ENCODE measurements at regions not wholly inside any gene's neighbourhood (a gene's known extent, or its start where the extent isn't known, plus 50 kb on each side); places are given as distances from the start of the nearest gene placed in this dataset.
"Not testable (repeated sequence)": the region's sequence is repeated elsewhere in the genome, so short reads cannot be mapped to it uniquely, and the experiment has no call there.

DNA sequence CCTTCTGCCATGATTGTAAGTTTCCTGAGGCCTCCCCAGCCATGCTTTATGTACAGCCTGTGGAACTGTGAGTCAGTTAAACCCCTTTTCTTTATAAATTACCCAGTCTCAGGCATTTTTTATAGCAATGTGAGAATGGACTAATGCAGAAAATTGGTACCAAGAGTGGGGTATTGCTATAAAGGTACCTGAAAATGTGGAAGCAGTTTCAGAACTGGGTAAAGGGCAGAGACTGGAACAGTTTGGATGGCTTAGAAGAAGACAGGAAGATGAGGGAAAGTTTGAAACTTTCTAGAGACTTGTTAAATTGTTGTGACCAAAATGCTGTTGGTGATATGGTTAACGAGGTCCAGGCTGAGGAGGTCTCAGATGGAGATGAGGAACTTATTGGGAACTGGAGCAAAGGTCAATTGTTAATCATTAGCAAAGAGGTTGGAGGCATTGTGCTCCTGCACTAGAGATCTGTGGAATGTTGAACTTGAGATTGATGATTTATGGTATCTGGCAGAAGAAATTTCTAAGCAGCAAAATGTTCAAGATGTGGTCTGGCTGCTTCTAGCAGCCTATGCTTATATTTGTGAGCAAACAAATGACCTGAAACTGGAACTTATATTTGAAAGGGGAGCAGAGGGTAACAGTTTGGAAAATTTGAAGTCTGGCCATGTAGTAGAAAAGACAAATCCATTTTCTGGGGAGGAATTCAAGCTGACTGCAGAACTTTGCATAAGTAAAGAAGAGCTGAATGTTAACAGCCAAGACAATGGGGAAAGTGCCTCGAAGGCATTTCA, 79.0 kb upstream of the GMDS start:
- intact Hi-C loops (cut with micrococcal nuclease) = no loop called here
- H3K9me3 ChIP-seq (ENCODE audit: control insufficient read depth in 2 of 3, low read length in 3 of 3) = peaks cover 0 to 31% (median 0%) of the 10 kb centered on the region in 3 experiments
- ChIA-PET CTCF (no interaction called here), POLR2A (no interaction called here)
- Mint-ChIP-seq H3K4me3 (no peak overlapping the region), H3K27ac (no peak overlapping the region), H3K4me1 (no peaks in the 10 kb centered on the region), H3K36me3 (peaks cover 20 to 89% (median 79%) of the 10 kb centered on the region in 5 donors), H3K9me3 (peaks cover 18 to 97% (median 60%) of the 10 kb centered on the region in 11 donors), H3K27me3 (no peaks in the 10 kb centered on the region)
- no peak for ATAC-seq
- H3K27ac ChIP-seq (ENCODE audit: low read depth, low read length) = no peak overlapping the region
- H3K27me3 ChIP-seq (ENCODE audit: control insufficient read depth in 2 of 2, insufficient read depth in 2 of 2, low read length in 2 of 2) = no peaks in the 10 kb centered on the region
- H3K36me3 ChIP-seq (ENCODE audit: control insufficient read depth in 2 of 3, insufficient read depth in 3 of 3, low read length in 3 of 3) = no peaks in the 10 kb centered on the region
- H3K4me1 ChIP-seq (ENCODE audit: control insufficient read depth in 2 of 2, insufficient read depth in 2 of 2, low read length in 2 of 2) = no peaks in the 10 kb centered on the region
- no peak for DNase-seq
- no peak overlapping the region for H3K4me3 ChIP-seq (ENCODE audit: low read length)

DNA sequence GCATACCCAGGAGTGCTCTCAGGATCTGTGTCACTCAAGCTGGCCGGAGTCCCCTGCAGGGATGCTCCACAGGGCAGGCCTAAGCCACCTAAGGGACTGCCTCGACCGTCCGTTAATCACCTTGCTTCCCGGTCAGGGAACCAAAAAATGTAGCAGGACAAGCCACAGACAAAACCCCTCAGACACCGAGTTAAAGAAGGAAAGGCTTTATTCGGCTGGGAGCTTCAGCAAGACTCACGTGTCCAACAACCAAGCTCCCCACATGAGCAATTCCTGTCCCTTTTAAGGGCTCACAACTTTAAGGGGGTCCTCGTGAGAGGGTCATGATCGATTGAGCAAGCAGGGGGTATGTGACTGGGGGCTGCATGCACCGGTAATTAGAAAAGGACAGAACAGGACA, 72.1 kb upstream of the GMDS start:
- H3K27me3 Mint-ChIP-seq; H3K4me3 Mint-ChIP-seq; H3K4me3 ChIP-seq (ENCODE audit: low read length); CTCF ChIA-PET; H3K27me3 ChIP-seq (ENCODE audit: control insufficient read depth in 2 of 2, insufficient read depth in 2 of 2, low read length in 2 of 2); intact Hi-C loops (cut with micrococcal nuclease); POLR2A ChIA-PET; H3K36me3 ChIP-seq (ENCODE audit: control insufficient read depth in 2 of 3, insufficient read depth in 3 of 3, low read length in 3 of 3); H3K27ac ChIP-seq (ENCODE audit: low read depth, low read length); DNase-seq; ATAC-seq; H3K27ac Mint-ChIP-seq; H3K4me1 Mint-ChIP-seq; H3K4me1 ChIP-seq (ENCODE audit: control insufficient read depth in 2 of 2, insufficient read depth in 2 of 2, low read length in 2 of 2): not testable (repeated sequence)
- H3K36me3 Mint-ChIP-seq = peaks cover 6 to 80% (median 71%) of the 10 kb centered on the region in 5 donors
- H3K9me3 ChIP-seq (ENCODE audit: control insufficient read depth in 2 of 3, low read length in 3 of 3) = peaks cover 0 to 13% (median 0%) of the 10 kb centered on the region in 3 experiments
- peaks cover 10 to 89% (median 37%) of the 10 kb centered on the region in 11 donors for H3K9me3 Mint-ChIP-seq

DNA sequence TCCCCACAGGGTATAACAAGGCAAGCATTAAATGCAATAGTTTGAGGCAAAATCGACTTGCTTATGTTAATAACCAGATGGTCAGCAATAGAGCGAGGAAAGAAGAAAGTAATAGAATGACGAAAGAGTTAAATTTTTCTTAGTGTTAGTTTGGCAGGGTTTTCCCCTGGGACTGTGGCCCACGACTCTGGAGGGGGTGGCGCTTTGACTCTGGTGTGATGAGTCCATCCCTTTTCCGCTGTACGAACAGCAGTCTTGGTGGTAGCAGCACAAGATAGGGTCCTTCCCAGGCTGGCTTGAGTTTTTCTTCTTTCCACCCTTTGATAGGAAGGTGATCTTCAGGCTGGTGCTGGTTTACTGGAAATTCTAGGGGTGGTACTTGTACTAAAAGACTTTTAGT, 69.2 kb upstream of the GMDS start:
- DNase-seq (no peak), ATAC-seq (no peak)
- peaks cover 0 to 6% (median 0%) of the 10 kb centered on the region in 3 experiments for H3K9me3 ChIP-seq (ENCODE audit: control insufficient read depth in 2 of 3, low read length in 3 of 3)
- CTCF ChIA-PET = no interaction called here
- Mint-ChIP-seq H3K27ac (no peak overlapping the region), H3K9me3 (peaks cover 7 to 88% (median 22%) of the 10 kb centered on the region in 11 donors), H3K4me3 (no peak overlapping the region), H3K27me3 (no peaks in the 10 kb centered on the region), H3K36me3 (peaks cover 4 to 70% (median 64%) of the 10 kb centered on the region in 5 donors), H3K4me1 (peaks cover 0 to 4% (median 0%) of the 10 kb centered on the region in 7 donors)
- POLR2A ChIA-PET = no interaction called here
- H3K4me1 ChIP-seq (ENCODE audit: control insufficient read depth in 2 of 2, insufficient read depth in 2 of 2, low read length in 2 of 2) = no peaks in the 10 kb centered on the region
- no peaks in the 10 kb centered on the region for H3K36me3 ChIP-seq (ENCODE audit: control insufficient read depth in 2 of 3, insufficient read depth in 3 of 3, low read length in 3 of 3)
- intact Hi-C loops (cut with micrococcal nuclease) = no loop called here
- H3K27me3 ChIP-seq (ENCODE audit: control insufficient read depth in 2 of 2, insufficient read depth in 2 of 2, low read length in 2 of 2) = no peaks in the 10 kb centered on the region
- no peak overlapping the region for H3K27ac ChIP-seq (ENCODE audit: low read depth, low read length)
- H3K4me3 ChIP-seq (ENCODE audit: low read length) = no peak overlapping the region

DNA sequence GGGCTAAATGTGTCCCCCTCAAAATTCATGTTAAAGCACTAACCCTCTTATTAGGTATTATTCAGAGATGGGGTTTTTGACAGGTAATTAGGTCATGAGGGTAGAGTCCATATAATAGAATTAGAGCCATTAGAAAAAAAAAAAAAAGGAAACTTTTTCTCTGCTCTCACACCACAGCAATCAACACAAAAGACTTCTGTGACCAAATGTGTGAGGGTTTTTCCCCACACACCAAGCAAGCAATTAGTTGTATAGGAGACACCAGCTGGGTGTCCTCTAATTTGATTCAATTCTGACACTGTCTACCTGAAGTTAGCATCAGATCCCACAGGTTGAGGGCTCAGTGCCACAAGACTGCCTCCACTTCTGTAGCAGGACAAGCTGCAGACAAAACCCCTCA, 64.6 kb upstream of the GMDS start:
- POLR2A ChIA-PET = no interaction called here
- no peaks in the 10 kb centered on the region for H3K27me3 ChIP-seq (ENCODE audit: control insufficient read depth in 2 of 2, insufficient read depth in 2 of 2, low read length in 2 of 2)
- no peak overlapping the region for H3K27ac ChIP-seq (ENCODE audit: low read depth, low read length)
- intact Hi-C loops (cut with micrococcal nuclease) = no loop called here
- no peak overlapping the region for H3K4me3 Mint-ChIP-seq
- H3K4me1 Mint-ChIP-seq = peaks cover 0 to 2% (median 0%) of the 10 kb centered on the region in 7 donors
- H3K36me3 Mint-ChIP-seq = peaks cover 2 to 55% (median 39%) of the 10 kb centered on the region in 5 donors
- no peaks in the 10 kb centered on the region for H3K9me3 ChIP-seq (ENCODE audit: control insufficient read depth in 2 of 3, low read length in 3 of 3)
- peaks cover 0 to 76% (median 18%) of the 10 kb centered on the region in 11 donors for H3K9me3 Mint-ChIP-seq
- H3K27ac Mint-ChIP-seq = no peak overlapping the region
- H3K4me3 ChIP-seq (ENCODE audit: low read length) = no peak overlapping the region
- ATAC-seq (no peak), DNase-seq (no peak)
- H3K4me1 ChIP-seq (ENCODE audit: control insufficient read depth in 2 of 2, insufficient read depth in 2 of 2, low read length in 2 of 2) = no peaks in the 10 kb centered on the region
- H3K27me3 Mint-ChIP-seq = no peaks in the 10 kb centered on the region
- CTCF ChIA-PET = no interaction called here
- no peaks in the 10 kb centered on the region for H3K36me3 ChIP-seq (ENCODE audit: control insufficient read depth in 2 of 3, insufficient read depth in 3 of 3, low read length in 3 of 3)

DNA sequence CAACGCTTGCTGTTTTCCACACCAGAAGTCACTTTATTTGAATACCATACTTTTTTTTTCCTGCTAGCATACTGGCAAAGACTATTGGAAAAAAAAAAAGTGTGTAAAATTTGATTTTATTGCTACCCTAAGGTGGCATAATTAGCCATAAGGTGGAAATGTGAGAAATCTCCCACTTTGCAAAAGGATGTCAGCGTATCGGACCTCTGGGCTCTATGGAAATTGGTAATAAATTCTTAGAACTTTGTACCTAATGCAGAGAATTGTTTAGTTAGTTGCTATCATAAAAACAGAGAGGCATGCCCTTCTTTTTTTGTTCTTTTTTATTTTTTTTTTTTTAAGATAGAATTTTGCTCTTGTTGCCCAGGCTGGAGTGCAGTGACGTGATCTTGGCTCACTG, 63.7 kb upstream of the GMDS start:
- Mint-ChIP-seq H3K27me3 (no peaks in the 10 kb centered on the region), H3K4me3 (no peak overlapping the region), H3K9me3 (peaks cover 0 to 77% (median 18%) of the 10 kb centered on the region in 11 donors), H3K27ac (no peak overlapping the region), H3K36me3 (peaks cover 2 to 51% (median 34%) of the 10 kb centered on the region in 5 donors), H3K4me1 (peaks cover 0 to 2% (median 0%) of the 10 kb centered on the region in 7 donors)
- no peak for DNase-seq
- Histone ChIP-seq H3K9me3 (ENCODE audit: control insufficient read depth in 2 of 3, low read length in 3 of 3) (no peaks in the 10 kb centered on the region), H3K36me3 (ENCODE audit: control insufficient read depth in 2 of 3, insufficient read depth in 3 of 3, low read length in 3 of 3) (no peaks in the 10 kb centered on the region), H3K4me1 (ENCODE audit: control insufficient read depth in 2 of 2, insufficient read depth in 2 of 2, low read length in 2 of 2) (no peaks in the 10 kb centered on the region), H3K27ac (ENCODE audit: low read depth, low read length) (no peak overlapping the region), H3K27me3 (ENCODE audit: control insufficient read depth in 2 of 2, insufficient read depth in 2 of 2, low read length in 2 of 2) (no peaks in the 10 kb centered on the region), H3K4me3 (ENCODE audit: low read length) (no peak overlapping the region)
- ChIA-PET POLR2A (no interaction called here), CTCF (no interaction called here)
- ATAC-seq = no peak
- intact Hi-C loops (cut with micrococcal nuclease) = no loop called here

DNA sequence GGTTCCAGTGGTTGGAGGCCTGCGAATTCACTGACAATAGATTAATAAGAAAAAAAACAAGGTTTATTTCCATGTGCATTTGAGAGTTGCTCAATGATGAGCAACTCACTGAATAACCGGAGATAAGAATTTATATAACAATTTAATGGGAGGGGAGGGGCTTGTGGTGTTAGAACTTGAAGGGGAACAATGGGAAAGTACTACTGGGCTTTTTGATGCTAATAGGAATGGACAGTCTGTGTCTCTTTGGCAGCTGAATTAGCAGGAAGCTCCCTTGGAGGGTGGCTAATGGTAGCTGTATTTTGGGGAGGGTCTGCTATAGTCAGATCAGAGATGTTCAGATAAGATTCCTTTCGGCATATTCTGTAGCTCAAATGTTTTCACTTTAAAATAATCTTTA, 62.4 kb upstream of the GMDS start:
- intact Hi-C loops (cut with micrococcal nuclease) = no loop called here
- ATAC-seq (no peak), DNase-seq (no peak)
- Histone ChIP-seq H3K4me3 (ENCODE audit: low read length) (no peak overlapping the region), H3K9me3 (ENCODE audit: control insufficient read depth in 2 of 3, low read length in 3 of 3) (no peaks in the 10 kb centered on the region), H3K27me3 (ENCODE audit: control insufficient read depth in 2 of 2, insufficient read depth in 2 of 2, low read length in 2 of 2) (no peaks in the 10 kb centered on the region), H3K4me1 (ENCODE audit: control insufficient read depth in 2 of 2, insufficient read depth in 2 of 2, low read length in 2 of 2) (no peaks in the 10 kb centered on the region), H3K27ac (ENCODE audit: low read depth, low read length) (no peak overlapping the region), H3K36me3 (ENCODE audit: control insufficient read depth in 2 of 3, insufficient read depth in 3 of 3, low read length in 3 of 3) (no peaks in the 10 kb centered on the region)
- Mint-ChIP-seq H3K27ac (no peak overlapping the region), H3K9me3 (peaks cover 0 to 77% (median 22%) of the 10 kb centered on the region in 11 donors), H3K4me3 (no peak overlapping the region), H3K27me3 (no peaks in the 10 kb centered on the region), H3K36me3 (peaks cover 2 to 42% (median 28%) of the 10 kb centered on the region in 5 donors), H3K4me1 (peaks cover 0 to 2% (median 0%) of the 10 kb centered on the region in 7 donors)
- ChIA-PET POLR2A (no interaction called here), CTCF (no interaction called here)

DNA sequence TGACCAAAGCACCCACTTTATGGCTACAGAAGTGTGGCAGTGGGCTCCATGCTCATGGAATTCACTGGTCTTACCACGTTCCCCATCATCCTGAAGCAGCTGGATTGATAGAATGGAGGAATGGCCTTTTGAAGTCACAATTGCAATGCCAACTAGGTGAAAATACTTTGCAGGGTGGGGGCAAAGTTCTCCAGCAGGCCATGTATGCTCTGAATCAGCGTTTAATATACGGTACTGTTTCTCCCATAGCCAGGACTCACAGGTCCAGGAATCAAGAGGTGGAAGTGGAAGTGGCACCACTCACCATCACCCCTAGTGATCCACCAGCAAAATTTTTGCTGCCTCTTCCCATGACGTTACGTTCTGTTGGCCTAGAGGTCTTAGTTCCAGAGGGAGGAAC, 60.5 kb upstream of the GMDS start:
- Mint-ChIP-seq H3K27me3 (no peaks in the 10 kb centered on the region), H3K27ac (no peak overlapping the region), H3K4me1 (peaks cover 0 to 2% (median 0%) of the 10 kb centered on the region in 7 donors), H3K36me3 (peaks cover 7 to 40% (median 23%) of the 10 kb centered on the region in 5 donors), H3K9me3 (peaks cover 2 to 78% (median 30%) of the 10 kb centered on the region in 11 donors), H3K4me3 (no peak overlapping the region)
- intact Hi-C loops (cut with micrococcal nuclease) = no loop called here
- no peak for DNase-seq
- H3K9me3 ChIP-seq (ENCODE audit: control insufficient read depth in 2 of 3, low read length in 3 of 3) = no peaks in the 10 kb centered on the region
- ChIA-PET POLR2A (no interaction called here), CTCF (no interaction called here)
- ATAC-seq = no peak
- H3K36me3 ChIP-seq (ENCODE audit: control insufficient read depth in 2 of 3, insufficient read depth in 3 of 3, low read length in 3 of 3) = no peaks in the 10 kb centered on the region
- H3K27me3 ChIP-seq (ENCODE audit: control insufficient read depth in 2 of 2, insufficient read depth in 2 of 2, low read length in 2 of 2) = no peaks in the 10 kb centered on the region
- H3K4me1 ChIP-seq (ENCODE audit: control insufficient read depth in 2 of 2, insufficient read depth in 2 of 2, low read length in 2 of 2) = no peaks in the 10 kb centered on the region
- H3K4me3 ChIP-seq (ENCODE audit: low read length) = no peak overlapping the region
- H3K27ac ChIP-seq (ENCODE audit: low read depth, low read length) = no peak overlapping the region
